Large intestine (tissue), 3 donors: ENCODE measurements at regions not wholly inside any gene's neighbourhood (a gene's known extent, or its start where the extent isn't known, plus 50 kb on each side); places are given as distances from the start of the nearest gene placed in this dataset.
A peak's percentile ranks its signal among the peaks of the same experiment; 100 is the strongest.
"Not testable (repeated sequence)": the region's sequence is repeated elsewhere in the genome, so short reads cannot be mapped to it uniquely, and the experiment has no call there.

Experiments
- DNase-seq, 2 donors: peaks; one replicate each; pipeline versions ENCODE4 v3.0.0 to v3.0.0-alpha.2; 2013
- H3K27ac ChIP-seq: one replicate; pipeline ENCODE4 v1.5.1; 2013; ENCODE audit warnings: low read length
- H3K27me3 ChIP-seq: 2 replicates; pipeline ENCODE4 v1.6.1; 2013; ENCODE audit warnings: low read length; ENCODE audit not compliant: control insufficient read depth, insufficient read depth
- H3K36me3 ChIP-seq: 2 replicates; pipeline ENCODE4 v1.6.1; 2013; ENCODE audit warnings: low read length; ENCODE audit not compliant: control insufficient read depth, insufficient read depth
- H3K4me1 ChIP-seq: one replicate; pipeline ENCODE4 v1.6.1; 2013; ENCODE audit warnings: low read length; ENCODE audit not compliant: control insufficient read depth, insufficient read depth
- H3K4me3 ChIP-seq: one replicate; pipeline ENCODE4 v1.5.1; 2013; ENCODE audit warnings: low read length
- H3K9me3 ChIP-seq: one replicate; pipeline ENCODE4 v1.6.1; 2013; ENCODE audit warnings: mild to moderate bottlenecking, low read depth, low read length, moderate library complexity; ENCODE audit not compliant: control insufficient read depth
- whole genome bisulfite sequencing: methylation state at CpG from one replicate; pipeline ENCODE4 v1.1.5; 2013; ENCODE audit warnings: low lambda C conversion rate; ENCODE audit not compliant: insufficient coverage; 5-methylcytosine and 5-hydroxymethylcytosine counted together

GRCh38 chr16:47976636-47977210 lies 179.1 kb downstream of the ABCC12 start:
- no peak for DNase-seq
- no peaks in the 10 kb centered on the region for H3K4me1 ChIP-seq
- H3K36me3 ChIP-seq: no peaks in the 10 kb centered on the region
- H3K27me3 ChIP-seq: no peaks in the 10 kb centered on the region
- WGBS: 84% methylated on average over 3 of the region's 12 CpGs
- H3K4me3 ChIP-seq: no peak overlapping the region
- no peaks in the 10 kb centered on the region for H3K9me3 ChIP-seq
- H3K27ac ChIP-seq: no peak overlapping the region

- WGBS: no CpG with 5 or more reads among the region's 5 CpGs
- not testable (repeated sequence) for H3K27ac ChIP-seq, DNase-seq, H3K27me3 ChIP-seq, H3K36me3 ChIP-seq, H3K9me3 ChIP-seq, H3K4me3 ChIP-seq, H3K4me1 ChIP-seq
Observed at GRCh38 chr16:47974971-47975370, 180.8 kb downstream of the ABCC12 start.

- WGBS: no CpG with 5 or more reads among the region's 7 CpGs
- no peaks in the 10 kb centered on the region for H3K36me3 ChIP-seq
- no peak for DNase-seq
- H3K27me3 ChIP-seq: no peaks in the 10 kb centered on the region
- no peaks in the 10 kb centered on the region for H3K4me1 ChIP-seq
- no peak overlapping the region for H3K27ac ChIP-seq
- H3K4me3 ChIP-seq: no peak overlapping the region
- no peaks in the 10 kb centered on the region for H3K9me3 ChIP-seq
Observed at GRCh38 chr16:47973552-47973951, 182.2 kb downstream of the ABCC12 start.

- H3K36me3 ChIP-seq: no peaks in the 10 kb centered on the region
- no peak for DNase-seq
- WGBS: 60% methylated on average over 1 of the region's 6 CpGs
- H3K27me3 ChIP-seq: no peaks in the 10 kb centered on the region
- H3K27ac ChIP-seq: no peak overlapping the region
- no peaks in the 10 kb centered on the region for H3K9me3 ChIP-seq
- no peaks in the 10 kb centered on the region for H3K4me1 ChIP-seq
- no peak overlapping the region for H3K4me3 ChIP-seq
Observed at GRCh38 chr16:47972246-47972985, 183.4 kb downstream of the ABCC12 start.

GRCh38 chr16:47971225-47971624 lies 184.6 kb downstream of the ABCC12 start:
- WGBS: no CpG with 5 or more reads among the region's 2 CpGs
- H3K9me3 ChIP-seq: no peaks in the 10 kb centered on the region
- no peak for DNase-seq

GRCh38 chr16:47970291-47970931 lies 185.4 kb downstream of the ABCC12 start:
- DNase-seq: peak in 1 of 2 donors; percentile 4

More at GRCh38 chr16:47971225-47971624, 184.6 kb downstream of the ABCC12 start:
- no peaks in the 10 kb centered on the region for H3K27me3 ChIP-seq
- H3K27ac ChIP-seq: no peak overlapping the region
- no peaks in the 10 kb centered on the region for H3K4me1 ChIP-seq
- no peak overlapping the region for H3K4me3 ChIP-seq
- no peaks in the 10 kb centered on the region for H3K36me3 ChIP-seq

GRCh38 chr16:47967374-47967773 lies 188.4 kb downstream of the ABCC12 start:
- DNase-seq: no peak
- Histone ChIP-seq H3K4me3 (no peak overlapping the region), H3K36me3 (no peaks in the 10 kb centered on the region), H3K27me3 (no peaks in the 10 kb centered on the region), H3K27ac (no peak overlapping the region), H3K4me1 (no peaks in the 10 kb centered on the region), H3K9me3 (no peaks in the 10 kb centered on the region)
- 69% methylated on average over 2 of the region's 2 CpGs for WGBS

More at GRCh38 chr16:47970291-47970931, 185.4 kb downstream of the ABCC12 start:
- Histone ChIP-seq H3K36me3 (no peaks in the 10 kb centered on the region), H3K27ac (no peak overlapping the region), H3K4me1 (no peaks in the 10 kb centered on the region), H3K9me3 (no peaks in the 10 kb centered on the region), H3K4me3 (no peak overlapping the region), H3K27me3 (no peaks in the 10 kb centered on the region)
- WGBS: 0% methylated on average over 2 of the region's 2 CpGs

- Histone ChIP-seq H3K4me3 (no peak overlapping the region), H3K27me3 (no peaks in the 10 kb centered on the region), H3K27ac (no peak overlapping the region), H3K9me3 (no peaks in the 10 kb centered on the region), H3K36me3 (no peaks in the 10 kb centered on the region), H3K4me1 (no peaks in the 10 kb centered on the region)
- WGBS: 89% methylated on average over 3 of the region's 4 CpGs
- DNase-seq: no peak
Observed at GRCh38 chr16:47966325-47966724, 189.5 kb downstream of the ABCC12 start.

- DNase-seq: no peak
- WGBS: 17% methylated on average over 1 of the region's 2 CpGs
- Histone ChIP-seq H3K4me3 (no peak overlapping the region), H3K27me3 (no peaks in the 10 kb centered on the region), H3K27ac (no peak overlapping the region), H3K9me3 (no peaks in the 10 kb centered on the region), H3K36me3 (no peaks in the 10 kb centered on the region), H3K4me1 (no peaks in the 10 kb centered on the region)
Observed at GRCh38 chr16:47965439-47965838, 190.4 kb downstream of the ABCC12 start.

- Histone ChIP-seq H3K4me3 (no peak overlapping the region), H3K27ac (no peak overlapping the region), H3K36me3 (no peaks in the 10 kb centered on the region), H3K9me3 (no peaks in the 10 kb centered on the region), H3K4me1 (no peaks in the 10 kb centered on the region), H3K27me3 (no peaks in the 10 kb centered on the region)
- WGBS: 86% methylated on average over 1 of the region's 5 CpGs
- DNase-seq: no peak
Observed at GRCh38 chr16:47958726-47959125, 197.1 kb downstream of the ABCC12 start.
